Pancreas (tissue), 10 donors: ENCODE measurements at regions not wholly inside any gene's neighbourhood (a gene's known extent, or its start where the extent isn't known, plus 50 kb on each side); places are given as distances from the start of the nearest gene placed in this dataset.
A peak's percentile ranks its signal among the peaks of the same experiment; 100 is the strongest.
"Not testable (repeated sequence)": the region's sequence is repeated elsewhere in the genome, so short reads cannot be mapped to it uniquely, and the experiment has no call there.

Experiments used
- ATAC-seq, 4 donors: fragments of 200-7000 bp; cut with Tn5 transposase; one replicate each; pipeline versions ENCODE4 v1.8.0 to v1.9.1; 2020; ENCODE audit warnings: mild to moderate bottlenecking in 4 of 4, moderate library complexity in 4 of 4
- DNase-seq, 6 donors: peaks; one replicate each; pipeline ENCODE4 v3.0.0-alpha.2; 2020
- FAIRE-seq: peaks from 2 replicates; lab custom pipeline; 2012; peaks lifted over from hg19 to GRCh38; lab: Jason Lieb, UNC
- H3K27ac ChIP-seq, 4 donors: fragments of 200-600 bp; sonication (generic); 1 replicate in 3 of 4; 2 replicates in 1 of 4; pipeline versions ENCODE4 v1.5.0 to v1.8.0; 2020
- H3K27me3 ChIP-seq, 4 donors: fragments of 200-600 bp; one replicate each; pipeline ENCODE4 v1.8.0; 2021
- H3K36me3 ChIP-seq, 3 donors: fragments of 200-600 bp; sonication (generic) in 1 of 3; one replicate each; pipeline versions ENCODE4 v1.5.0 to v1.8.0; 2020 to 2021
- H3K4me1 ChIP-seq, 3 donors: fragments of 200-600 bp; one replicate each; pipeline ENCODE4 v1.8.0; 2021
- H3K4me3 ChIP-seq, 4 donors: fragments of 200-600 bp; sonication (generic) in 2 of 4; one replicate each; pipeline versions ENCODE4 v1.5.0 to v1.8.0; 2020 to 2021
- H3K9me3 ChIP-seq, 4 donors: fragments of 200-600 bp; one replicate each; pipeline ENCODE4 v1.8.0; 2021
- CTCF ChIP-seq, 4 donors: fragments of 200-600 bp; sonication (generic) in 3 of 4; IDR thresholded peaks; one replicate each; pipeline versions ENCODE4 v1.5.0 to v1.8.0; 2021; ENCODE audit warnings: antibody characterized with exemption in 4 of 4
- WGBS, 2 donors: extraction: QIAGEN DNeasy Blood & Tissue Kit; methylation state at CpG; one replicate each; pipeline ENCODE4 v1.1.7; 2013; 5-methylcytosine and 5-hydroxymethylcytosine counted together
- intact Hi-C, 3 donors: fragments of 100-400 bp; cut with DNase I; formaldehyde crosslinking; loops; one replicate each; pipeline versions ENCODE4 v1.11.1 to v1.14.2; 2022
- donor health status: healthy with polysubstance abuse.
- donor health status: DM: no; HTN: no; CAD: no; lungs with moderate emphysema.
- donor health status: DM: no; HTN: no; CAD: no.
- donor health status: control.
- donor health status: control.
- donor health status: Bipolar disorder and iron deficiency.
- donor health status: DM: yes; HTN: yes; CAD: no.
- donor health status: DM: no; HTN: no; CAD: no.
- donor health status: DM: no; HTN: no; CAD: no.
- donor health status: DM: yes; HTN: yes; CAD: no.

DNA sequence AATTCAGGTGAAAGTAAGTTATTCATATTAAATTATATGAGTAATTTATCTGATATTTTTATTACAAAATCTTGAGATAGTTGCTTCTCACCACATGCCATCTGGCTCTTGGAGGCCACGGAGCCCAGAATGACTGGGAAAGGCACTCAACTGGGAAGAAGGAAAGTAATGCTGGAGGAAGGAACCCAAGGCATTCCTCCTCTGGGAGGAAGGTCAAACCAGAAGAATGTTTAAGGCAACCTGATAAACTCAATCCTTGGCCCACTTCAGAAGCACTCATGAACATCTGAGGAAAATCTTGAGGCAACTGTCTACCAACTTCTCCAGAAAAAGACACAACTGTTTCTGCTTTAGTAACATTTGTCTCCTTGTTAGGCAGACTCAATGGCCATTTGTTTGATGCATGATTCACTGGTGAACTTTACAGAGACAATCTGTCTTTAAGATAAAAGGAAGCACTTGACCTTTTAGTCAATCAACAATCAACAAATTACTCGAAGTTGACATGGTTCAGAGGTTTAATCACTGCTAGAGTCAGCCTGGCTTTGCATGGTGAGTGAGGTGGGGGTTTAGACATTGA, 261.4 kb upstream of the MME start:
- Histone ChIP-seq H3K4me1 (no peaks in the 10 kb centered on the region), H3K27me3 (no peaks in the 10 kb centered on the region), H3K27ac (no peak overlapping the region), H3K4me3 (no peak overlapping the region), H3K9me3 (no peaks in the 10 kb centered on the region), H3K36me3 (no peaks in the 10 kb centered on the region)
- ATAC-seq (no peak), DNase-seq (no peak), FAIRE-seq (no peak)
- 35 to 37% methylated on average over 2 of the region's 2 CpGs for WGBS, 2 donors
- intact Hi-C loops, result no loop called here
- TF ChIP-seq CTCF (IDR thresholded peaks at IDR 0.05), result no peak

GRCh38 chr3:154810017-154810416, 270.1 kb upstream of the MME start:
- FAIRE-seq, H3K27ac ChIP-seq, H3K27me3 ChIP-seq, H3K9me3 ChIP-seq, H3K4me3 ChIP-seq, ATAC-seq, H3K4me1 ChIP-seq, H3K36me3 ChIP-seq, intact Hi-C loops, DNase-seq: not testable (repeated sequence)
- 54 to 72% methylated on average over 5 of the region's 5 CpGs for WGBS, 2 donors

- DNase-seq, result no peak
- no peak for FAIRE-seq
- Histone ChIP-seq H3K27me3 (no peaks in the 10 kb centered on the region), H3K4me3 (no peak overlapping the region), H3K9me3 (no peaks in the 10 kb centered on the region), H3K36me3 (no peaks in the 10 kb centered on the region), H3K4me1 (no peaks in the 10 kb centered on the region), H3K27ac (no peak overlapping the region)
- intact Hi-C loops, result no loop called here
- ATAC-seq, result no peak
- TF ChIP-seq CTCF (IDR thresholded peaks at IDR 0.05), result no peak
Measured at GRCh38 chr3:154801729-154802128, 278.4 kb upstream of the MME start.

DNA sequence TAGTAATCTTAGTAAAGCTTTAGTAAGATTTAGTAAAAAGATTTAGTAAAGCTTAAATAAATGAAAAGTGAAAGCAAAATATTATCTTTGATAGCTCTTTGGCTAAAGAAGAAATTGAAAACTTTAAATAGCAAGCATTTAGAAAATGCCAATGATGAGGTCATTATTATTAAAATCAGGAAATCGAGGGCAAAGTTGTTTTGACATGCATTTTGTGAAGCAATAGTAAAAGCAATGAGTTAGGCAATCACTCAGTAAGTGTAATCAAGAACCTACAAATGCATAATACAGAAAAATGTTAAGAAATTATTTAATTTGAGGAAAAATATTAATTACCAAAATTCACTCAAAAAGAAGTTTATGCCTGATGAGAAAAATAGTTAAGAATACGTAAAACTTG, 280.3 kb upstream of the MME start:
- no peak overlapping the region for H3K27ac ChIP-seq
- DNase-seq (no peak), ATAC-seq (no peak), FAIRE-seq (no peak)
- intact Hi-C loops, result no loop called here
- H3K27me3 ChIP-seq, result no peaks in the 10 kb centered on the region
- no peaks in the 10 kb centered on the region for H3K9me3 ChIP-seq
- TF ChIP-seq CTCF (IDR thresholded peaks at IDR 0.05), result no peak
- H3K4me3 ChIP-seq, result no peak overlapping the region
- H3K36me3 ChIP-seq, result no peaks in the 10 kb centered on the region
- WGBS, 2 donors, result 37 to 59% methylated on average over 2 of the region's 2 CpGs
- H3K4me1 ChIP-seq, result no peaks in the 10 kb centered on the region

- Histone ChIP-seq H3K4me3 (no peak overlapping the region), H3K36me3 (no peaks in the 10 kb centered on the region), H3K4me1 (no peaks in the 10 kb centered on the region), H3K27me3 (no peaks in the 10 kb centered on the region), H3K9me3 (no peaks in the 10 kb centered on the region), H3K27ac (no peak overlapping the region)
- no peak for DNase-seq
- ATAC-seq, result peak in 2 of 4 donors; percentile 59 to 62
- WGBS, 2 donors, result 52 to 60% methylated on average over 2 of the region's 2 CpGs
- intact Hi-C loops, result no loop called here
- no peak for FAIRE-seq
- no peak for TF ChIP-seq CTCF (IDR thresholded peaks at IDR 0.05)
Measured at GRCh38 chr3:154795582-154795981, 284.5 kb upstream of the MME start.
